Gastroesophageal sphincter (tissue), 4 donors: ENCODE measurements at regions not wholly inside any gene's neighbourhood (a gene's known extent, or its start where the extent isn't known, plus 50 kb on each side); places are given as distances from the start of the nearest gene placed in this dataset.

Source experiments
- ATAC-seq: fragments of 150-250 bp; one replicate; pipeline ENCODE4 v1.9.1; 2016; ENCODE audit warnings: mild to moderate bottlenecking, moderate library complexity
- H3K27ac ChIP-seq, 4 donors: fragments of 200-600 bp; sonication (generic) in 3 of 4; 1 replicate in 3 of 4; 2 replicates in 1 of 4; pipeline ENCODE4 v1.5.1; 2016 to 2019
- H3K27me3 ChIP-seq: fragments of 200-600 bp; sonication (generic); one replicate; pipeline ENCODE4 v1.5.1; 2019
- H3K36me3 ChIP-seq, 2 donors: fragments of 200-600 bp; sonication (generic); one replicate each; pipeline ENCODE4 v1.5.1; 2019; ENCODE audit warnings: control low read depth in 1 of 2
- H3K4me1 ChIP-seq, 3 donors: fragments of 200-600 bp; sonication (generic); 1 replicate in 2 of 3; 2 replicates in 1 of 3; pipeline ENCODE4 v1.5.1; 2016 to 2019; ENCODE audit warnings: control low read depth in 2 of 3
- H3K4me3 ChIP-seq, 2 donors: fragments of 200-600 bp; sonication (generic); one replicate each; pipeline ENCODE4 v1.5.1; 2019; ENCODE audit warnings: mild to moderate bottlenecking in 1 of 2, moderate library complexity in 1 of 2
- H3K9me3 ChIP-seq, 3 donors: fragments of 200-600 bp; sonication (generic); one replicate each; pipeline ENCODE4 v1.5.1; 2017 to 2019; ENCODE audit warnings: control low read depth in 2 of 3
- CTCF ChIP-seq, 4 experiments: fragments of 200-600 bp in 2 of 4; fragments of 450-650 bp in 2 of 4; sonication (generic) in 1 of 4; IDR thresholded peaks; one replicate each; pipeline ENCODE4 v1.5.1; 2017 to 2019; ENCODE audit warnings: antibody characterized with exemption in 4 of 4, mild to moderate bottlenecking in 2 of 4, moderate library complexity in 2 of 4
- EP300 ChIP-seq: sonication (generic); formaldehyde crosslinking; IDR thresholded peaks from one replicate; pipeline ENCODE4 v1.6.1; 2017; ENCODE audit warnings: antibody characterized with exemption, mild to moderate bottlenecking
- POLR2A ChIP-seq, 2 donors: fragments of 450-650 bp; IDR thresholded peaks; one replicate each; pipeline ENCODE4 v1.6.1; 2017; ENCODE audit warnings: antibody characterized with exemption in 2 of 2, mild to moderate bottlenecking in 2 of 2, moderate library complexity in 1 of 2
- POLR2AphosphoS5 ChIP-seq: sonication (generic); formaldehyde crosslinking; IDR thresholded peaks from one replicate; pipeline ENCODE4 v1.6.1; 2017; ENCODE audit warnings: antibody characterized with exemption
- WGBS, 2 donors: methylation state at CpG; one replicate each; pipeline ENCODE4 v1.1.5; 2018; ENCODE audit warnings: low coverage in 1 of 2; 5-methylcytosine and 5-hydroxymethylcytosine counted together

- ATAC-seq, result no peak
- no peaks in the 10 kb centered on the region for H3K27me3 ChIP-seq
- no peaks in the 10 kb centered on the region for H3K36me3 ChIP-seq
- H3K4me1 ChIP-seq, result no peaks in the 10 kb centered on the region
- TF ChIP-seq POLR2AphosphoS5 (no peak), CTCF (IDR thresholded peaks at IDR 0.05) (no peak), EP300 (no peak), POLR2A (IDR thresholded peaks at IDR 0.05) (no peak)
- no peak overlapping the region for H3K27ac ChIP-seq
- no peaks in the 10 kb centered on the region for H3K9me3 ChIP-seq
- no peak overlapping the region for H3K4me3 ChIP-seq
- 17 to 23% methylated on average over 1 of the region's 1 CpG for WGBS, 2 donors
Measured at GRCh38 chr2:193267496-193268002, 1072.8 kb upstream of the TMEFF2 start.

- Histone ChIP-seq H3K4me1 (no peaks in the 10 kb centered on the region), H3K27ac (no peak overlapping the region), H3K4me3 (no peak overlapping the region), H3K9me3 (no peaks in the 10 kb centered on the region), H3K27me3 (no peaks in the 10 kb centered on the region), H3K36me3 (no peaks in the 10 kb centered on the region)
- TF ChIP-seq POLR2A (IDR thresholded peaks at IDR 0.05) (no peak), CTCF (IDR thresholded peaks at IDR 0.05) (no peak), POLR2AphosphoS5 (no peak), EP300 (no peak)
- no peak for ATAC-seq
Measured at GRCh38 chr2:193253014-193253530, 1058.3 kb upstream of the TMEFF2 start.

- Histone ChIP-seq H3K9me3 (no peaks in the 10 kb centered on the region), H3K4me3 (no peak overlapping the region), H3K4me1 (no peaks in the 10 kb centered on the region), H3K36me3 (no peaks in the 10 kb centered on the region), H3K27me3 (no peaks in the 10 kb centered on the region), H3K27ac (no peak overlapping the region)
- ATAC-seq, result no peak
- no peak for TF ChIP-seq EP300
- TF ChIP-seq CTCF (IDR thresholded peaks at IDR 0.05), result no peak
- no peak for TF ChIP-seq POLR2A (IDR thresholded peaks at IDR 0.05)
- TF ChIP-seq POLR2AphosphoS5, result no peak
- WGBS, 2 donors, result 10 to 18% methylated on average over 3 of the region's 3 CpGs
Measured at GRCh38 chr2:193251909-193252308, 1057.2 kb upstream of the TMEFF2 start.

GRCh38 chr2:193250389-193250788, 1055.7 kb upstream of the TMEFF2 start:
- Histone ChIP-seq H3K9me3 (no peaks in the 10 kb centered on the region), H3K4me1 (no peaks in the 10 kb centered on the region), H3K36me3 (no peaks in the 10 kb centered on the region), H3K4me3 (no peak overlapping the region), H3K27me3 (no peaks in the 10 kb centered on the region), H3K27ac (no peak overlapping the region)
- no peak for ATAC-seq
- TF ChIP-seq POLR2AphosphoS5 (no peak), EP300 (no peak), POLR2A (IDR thresholded peaks at IDR 0.05) (no peak), CTCF (IDR thresholded peaks at IDR 0.05) (no peak)

GRCh38 chr2:193240752-193241151, 1046.0 kb upstream of the TMEFF2 start:
- no peaks in the 10 kb centered on the region for H3K36me3 ChIP-seq
- 70 to 93% methylated on average over 1 of the region's 1 CpG for WGBS, 2 donors

More at GRCh38 chr2:193240752-193241151, 1046.0 kb upstream of the TMEFF2 start:
- Histone ChIP-seq H3K27ac (no peak overlapping the region), H3K27me3 (no peaks in the 10 kb centered on the region), H3K9me3 (no peaks in the 10 kb centered on the region), H3K4me1 (no peaks in the 10 kb centered on the region), H3K4me3 (no peak overlapping the region)
- no peak for ATAC-seq
- TF ChIP-seq CTCF (IDR thresholded peaks at IDR 0.05) (no peak), EP300 (no peak), POLR2A (IDR thresholded peaks at IDR 0.05) (no peak), POLR2AphosphoS5 (no peak)
